BE2C (cell line): ENCODE measurements at regions not wholly inside any gene's neighbourhood (a gene's known extent, or its start where the extent isn't known, plus 50 kb on each side); places are given as distances from the start of the nearest gene placed in this dataset.

Experiments used
- DNase-seq: peaks from one replicate; pipeline ENCODE4 v3.0.0-alpha.2; 2020
- H3K27me3 ChIP-seq: fragments of 250-450 bp; sonication (Bioruptor Pico); 2 replicates; pipeline ENCODE4 v1.5.1; 2020; ENCODE audit warnings: mild to moderate bottlenecking
- H3K36me3 ChIP-seq: fragments of 250-450 bp; sonication (Bioruptor Pico); 2 replicates; pipeline ENCODE4 v1.5.1; 2020; ENCODE audit warnings: mild to moderate bottlenecking
- H3K4me1 ChIP-seq: fragments of 250-450 bp; sonication (Bioruptor Pico); 2 replicates; pipeline ENCODE4 v1.5.1; 2020
- H3K4me3 ChIP-seq: 2 replicates; pipeline ENCODE4 v1.5.1; 2011; ENCODE audit warnings: low read depth, low read length
- H3K9me3 ChIP-seq: fragments of 250-450 bp; sonication (Bioruptor Pico); 2 replicates; pipeline ENCODE4 v1.5.1; 2020
- TF ChIP-seq, protein P1 (sequence below): IDR thresholded peaks from 2 replicates; pipeline ENCODE4 v1.5.1; 2012; ENCODE audit warnings: mild to moderate bottlenecking, low read depth, low read length

- Histone ChIP-seq H3K27me3 (no peaks in the 10 kb centered on the region), H3K36me3 (no peaks in the 10 kb centered on the region), H3K9me3 (no peaks in the 10 kb centered on the region), H3K4me1 (no peaks in the 10 kb centered on the region), H3K4me3 (no peak overlapping the region)
- no peak for DNase-seq
- TF ChIP-seq, protein P1, sequence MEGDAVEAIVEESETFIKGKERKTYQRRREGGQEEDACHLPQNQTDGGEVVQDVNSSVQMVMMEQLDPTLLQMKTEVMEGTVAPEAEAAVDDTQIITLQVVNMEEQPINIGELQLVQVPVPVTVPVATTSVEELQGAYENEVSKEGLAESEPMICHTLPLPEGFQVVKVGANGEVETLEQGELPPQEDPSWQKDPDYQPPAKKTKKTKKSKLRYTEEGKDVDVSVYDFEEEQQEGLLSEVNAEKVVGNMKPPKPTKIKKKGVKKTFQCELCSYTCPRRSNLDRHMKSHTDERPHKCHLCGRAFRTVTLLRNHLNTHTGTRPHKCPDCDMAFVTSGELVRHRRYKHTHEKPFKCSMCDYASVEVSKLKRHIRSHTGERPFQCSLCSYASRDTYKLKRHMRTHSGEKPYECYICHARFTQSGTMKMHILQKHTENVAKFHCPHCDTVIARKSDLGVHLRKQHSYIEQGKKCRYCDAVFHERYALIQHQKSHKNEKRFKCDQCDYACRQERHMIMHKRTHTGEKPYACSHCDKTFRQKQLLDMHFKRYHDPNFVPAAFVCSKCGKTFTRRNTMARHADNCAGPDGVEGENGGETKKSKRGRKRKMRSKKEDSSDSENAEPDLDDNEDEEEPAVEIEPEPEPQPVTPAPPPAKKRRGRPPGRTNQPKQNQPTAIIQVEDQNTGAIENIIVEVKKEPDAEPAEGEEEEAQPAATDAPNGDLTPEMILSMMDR, result no peak
These were observed 105.5 kb upstream of the CELF4 start for GRCh38 chr18:37671119-37671518.

DNA sequence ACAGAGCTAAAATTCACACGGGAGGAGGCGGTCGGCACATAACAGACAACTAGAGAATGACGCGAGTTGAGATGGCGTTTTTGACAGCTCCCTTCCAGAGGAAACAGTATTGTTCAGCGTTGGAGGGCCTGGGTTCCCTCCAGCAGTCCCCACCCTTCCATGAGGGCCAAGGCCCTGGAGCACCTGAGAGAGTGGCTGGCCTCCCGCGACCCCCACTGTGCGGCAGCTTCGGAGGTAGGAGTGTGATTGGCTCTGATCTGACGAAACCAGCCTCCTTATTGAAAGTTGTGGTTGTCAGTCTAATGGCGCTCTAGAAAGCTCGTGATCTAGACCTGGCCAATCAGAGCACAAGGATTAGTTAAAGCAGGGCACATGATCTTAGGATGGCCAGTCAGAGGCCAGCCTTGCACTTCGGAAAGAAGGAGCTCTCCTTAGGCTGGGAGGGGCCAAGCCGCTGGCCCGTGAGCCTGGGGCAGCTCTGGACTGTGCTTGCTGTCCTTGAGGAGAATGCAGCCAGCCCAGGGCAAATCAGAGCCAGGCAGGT, 104.5 kb upstream of the CELF4 start:
- Histone ChIP-seq H3K27me3 (no peaks in the 10 kb centered on the region), H3K4me1 (no peaks in the 10 kb centered on the region), H3K4me3 (no peak overlapping the region), H3K36me3 (no peaks in the 10 kb centered on the region), H3K9me3 (no peaks in the 10 kb centered on the region)
- DNase-seq, result no peak
- TF ChIP-seq, protein P1, result no peak

- H3K4me1 ChIP-seq, result no peaks in the 10 kb centered on the region
- no peaks in the 10 kb centered on the region for H3K9me3 ChIP-seq
- no peak overlapping the region for H3K4me3 ChIP-seq
- DNase-seq, result no peak
- H3K27me3 ChIP-seq, result no peaks in the 10 kb centered on the region
- no peaks in the 10 kb centered on the region for H3K36me3 ChIP-seq
- TF ChIP-seq, protein P1, result no peak
These were observed 103.6 kb upstream of the CELF4 start for GRCh38 chr18:37668971-37669747.

- Histone ChIP-seq H3K27me3 (no peaks in the 10 kb centered on the region), H3K9me3 (no peaks in the 10 kb centered on the region), H3K36me3 (no peaks in the 10 kb centered on the region), H3K4me1 (no peaks in the 10 kb centered on the region), H3K4me3 (no peak overlapping the region)
- TF ChIP-seq, protein P1, result no peak
- no peak for DNase-seq
These were observed 102.2 kb upstream of the CELF4 start for GRCh38 chr18:37667836-37668235.

GRCh38 chr18:37666991-37667390, 101.4 kb upstream of the CELF4 start:
- DNase-seq, result no peak
- H3K9me3 ChIP-seq, result no peaks in the 10 kb centered on the region
- H3K27me3 ChIP-seq, result no peaks in the 10 kb centered on the region
- H3K4me1 ChIP-seq, result no peaks in the 10 kb centered on the region
- no peaks in the 10 kb centered on the region for H3K36me3 ChIP-seq
- H3K4me3 ChIP-seq, result no peak overlapping the region
- TF ChIP-seq, protein P1, result no peak

DNA sequence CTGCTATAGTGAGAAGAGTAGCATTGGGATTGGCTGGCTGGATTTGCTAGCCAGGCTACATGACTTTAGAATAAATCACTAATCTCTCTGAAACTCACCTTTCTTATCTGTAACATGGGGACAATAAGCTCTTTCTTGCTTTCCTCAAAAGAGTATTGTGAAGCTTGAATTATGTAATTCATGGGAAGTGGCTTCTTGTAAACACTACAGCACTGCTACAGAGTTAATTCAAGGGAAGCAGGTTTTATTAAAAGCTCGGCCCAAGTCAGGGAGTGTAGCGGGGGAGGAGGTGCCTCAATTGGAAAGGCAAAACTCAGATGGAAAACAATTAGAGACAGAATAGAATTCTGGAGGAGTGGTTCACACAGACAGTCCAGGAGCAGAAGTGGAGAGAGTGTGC, 100.9 kb upstream of the CELF4 start:
- Histone ChIP-seq H3K4me3 (no peak overlapping the region), H3K36me3 (no peaks in the 10 kb centered on the region), H3K27me3 (no peaks in the 10 kb centered on the region), H3K4me1 (no peaks in the 10 kb centered on the region), H3K9me3 (no peaks in the 10 kb centered on the region)
- DNase-seq, result no peak
- TF ChIP-seq, protein P1, result no peak
